Hepatocyte (in vitro differentiated cells): ENCODE measurements at regions not wholly inside any gene's neighbourhood (a gene's known extent, or its start where the extent isn't known, plus 50 kb on each side); places are given as distances from the start of the nearest gene placed in this dataset.
"Not testable (repeated sequence)": the region's sequence is repeated elsewhere in the genome, so short reads cannot be mapped to it uniquely, and the experiment has no call there.

Experiments used
- EZH2 ChIP-seq: fragments of 200-600 bp; sonication (generic); IDR thresholded peaks from 2 replicates; pipeline ENCODE4 v1.6.1; 2016; ENCODE audit warnings: antibody characterized with exemption, mild to moderate bottlenecking, borderline replicate concordance
- EZH2phosphoT487 ChIP-seq: fragments of 200-600 bp; sonication (generic); IDR thresholded peaks from one replicate; pipeline ENCODE4 v1.6.1; 2018; ENCODE audit warnings: antibody characterized with exemption, mild to moderate bottlenecking, low read depth, moderate library complexity; ENCODE audit not compliant: unreplicated experiment, severe bottlenecking
- TF ChIP-seq, protein P1 (sequence below): fragments of 200-600 bp; sonication (generic); IDR thresholded peaks from 2 replicates; pipeline ENCODE4 v1.5.1; 2016; ENCODE audit warnings: antibody characterized with exemption, mild to moderate bottlenecking; ENCODE audit not compliant: poor library complexity

DNA sequence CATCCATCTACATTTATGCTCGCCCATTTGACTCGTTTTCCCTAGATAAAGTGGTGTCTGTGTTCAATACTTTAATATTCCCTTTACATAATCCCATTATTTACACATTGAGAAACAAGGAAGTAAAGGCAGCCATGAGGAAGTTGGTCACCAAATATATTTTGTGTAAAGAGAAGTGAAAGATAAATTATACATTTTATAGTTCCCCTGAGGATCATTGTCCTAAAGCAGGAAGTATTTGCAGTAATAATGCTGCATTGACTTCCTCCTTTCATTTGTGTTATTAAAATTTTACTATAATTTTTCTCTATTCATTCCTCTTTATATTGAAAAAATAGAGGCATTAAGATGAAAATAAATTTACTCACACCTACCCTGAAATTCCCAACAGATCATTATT, 198.5 kb upstream of the POTEB3 start:
- TF ChIP-seq, protein P1, sequence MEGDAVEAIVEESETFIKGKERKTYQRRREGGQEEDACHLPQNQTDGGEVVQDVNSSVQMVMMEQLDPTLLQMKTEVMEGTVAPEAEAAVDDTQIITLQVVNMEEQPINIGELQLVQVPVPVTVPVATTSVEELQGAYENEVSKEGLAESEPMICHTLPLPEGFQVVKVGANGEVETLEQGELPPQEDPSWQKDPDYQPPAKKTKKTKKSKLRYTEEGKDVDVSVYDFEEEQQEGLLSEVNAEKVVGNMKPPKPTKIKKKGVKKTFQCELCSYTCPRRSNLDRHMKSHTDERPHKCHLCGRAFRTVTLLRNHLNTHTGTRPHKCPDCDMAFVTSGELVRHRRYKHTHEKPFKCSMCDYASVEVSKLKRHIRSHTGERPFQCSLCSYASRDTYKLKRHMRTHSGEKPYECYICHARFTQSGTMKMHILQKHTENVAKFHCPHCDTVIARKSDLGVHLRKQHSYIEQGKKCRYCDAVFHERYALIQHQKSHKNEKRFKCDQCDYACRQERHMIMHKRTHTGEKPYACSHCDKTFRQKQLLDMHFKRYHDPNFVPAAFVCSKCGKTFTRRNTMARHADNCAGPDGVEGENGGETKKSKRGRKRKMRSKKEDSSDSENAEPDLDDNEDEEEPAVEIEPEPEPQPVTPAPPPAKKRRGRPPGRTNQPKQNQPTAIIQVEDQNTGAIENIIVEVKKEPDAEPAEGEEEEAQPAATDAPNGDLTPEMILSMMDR = not testable (repeated sequence)
- not testable (repeated sequence) for TF ChIP-seq EZH2, EZH2phosphoT487
